ENCODE measurements at regions not wholly inside any gene's neighbourhood (a gene's known extent, or its start where the extent isn't known, plus 50 kb on each side); places are given as distances from the start of the nearest gene placed in this dataset.

DNA sequence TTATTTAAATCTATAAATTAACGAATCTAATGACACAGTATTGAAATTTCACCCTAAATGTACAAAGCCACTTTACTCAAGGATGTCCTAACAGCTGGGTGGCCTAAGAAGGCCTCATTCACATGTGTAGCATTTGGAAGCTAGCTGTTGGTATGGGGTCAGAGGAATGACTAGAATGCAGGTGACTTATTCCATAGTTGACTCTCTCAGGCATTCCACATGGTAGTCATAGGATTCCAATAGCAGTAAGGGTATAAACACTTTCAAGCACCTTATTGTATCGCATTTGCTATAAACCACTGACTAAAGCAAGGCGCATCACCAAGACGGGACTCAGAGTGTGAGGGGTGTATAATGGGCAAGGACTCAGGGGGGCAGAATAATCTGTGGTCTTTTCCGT lies 294.8 kb upstream of the EPHA3 start (continued):
- TF ChIP-seq, protein P1, sequence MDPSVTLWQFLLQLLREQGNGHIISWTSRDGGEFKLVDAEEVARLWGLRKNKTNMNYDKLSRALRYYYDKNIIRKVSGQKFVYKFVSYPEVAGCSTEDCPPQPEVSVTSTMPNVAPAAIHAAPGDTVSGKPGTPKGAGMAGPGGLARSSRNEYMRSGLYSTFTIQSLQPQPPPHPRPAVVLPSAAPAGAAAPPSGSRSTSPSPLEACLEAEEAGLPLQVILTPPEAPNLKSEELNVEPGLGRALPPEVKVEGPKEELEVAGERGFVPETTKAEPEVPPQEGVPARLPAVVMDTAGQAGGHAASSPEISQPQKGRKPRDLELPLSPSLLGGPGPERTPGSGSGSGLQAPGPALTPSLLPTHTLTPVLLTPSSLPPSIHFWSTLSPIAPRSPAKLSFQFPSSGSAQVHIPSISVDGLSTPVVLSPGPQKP (IDR thresholded peaks at IDR 0.05; ENCODE audit: low read depth, low read length), result no peak
- TF ChIP-seq ATF7 (IDR thresholded peaks at IDR 0.05; ENCODE audit: low read depth) (no peak), RELA (IDR thresholded peaks at IDR 0.05; ENCODE audit: borderline replicate concordance, partially characterized antibody) (no peak), ZSCAN29 (IDR thresholded peaks at IDR 0.05) (no peak)
- TF ChIP-seq, protein P2, sequence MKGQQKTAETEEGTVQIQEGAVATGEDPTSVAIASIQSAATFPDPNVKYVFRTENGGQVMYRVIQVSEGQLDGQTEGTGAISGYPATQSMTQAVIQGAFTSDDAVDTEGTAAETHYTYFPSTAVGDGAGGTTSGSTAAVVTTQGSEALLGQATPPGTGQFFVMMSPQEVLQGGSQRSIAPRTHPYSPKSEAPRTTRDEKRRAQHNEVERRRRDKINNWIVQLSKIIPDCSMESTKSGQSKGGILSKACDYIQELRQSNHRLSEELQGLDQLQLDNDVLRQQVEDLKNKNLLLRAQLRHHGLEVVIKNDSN (IDR thresholded peaks at IDR 0.05; ENCODE audit: borderline replicate concordance, extremely low read length, insufficient read depth, low read depth, low read length), result no peak

DNA sequence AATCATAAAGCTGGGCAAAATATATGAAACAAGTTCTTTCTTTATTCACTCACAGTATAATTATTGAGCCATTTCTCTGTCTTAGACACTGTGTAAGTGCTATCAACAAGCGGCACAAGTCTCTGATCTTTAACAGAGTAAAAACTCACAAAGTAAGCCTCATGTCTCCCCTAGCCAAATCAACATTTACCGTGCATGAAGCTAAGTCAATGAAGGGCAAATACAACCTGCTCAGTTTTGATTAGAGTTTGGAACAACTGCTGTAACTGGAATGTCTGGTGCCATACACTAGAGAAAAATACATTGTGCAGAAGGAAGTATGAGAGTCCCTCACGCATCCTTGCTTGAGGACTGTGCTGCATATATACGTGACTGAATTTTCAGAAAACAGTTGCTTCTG lies 291.0 kb upstream of the EPHA3 start:
- no peak overlapping the region for H2AFZ ChIP-seq (ENCODE audit: control insufficient read depth, low read depth, low read length)
- H3K27ac ChIP-seq (ENCODE audit: control insufficient read depth, insufficient read depth), result no peak overlapping the region
- no peak for ATAC-seq
- POLR2A ChIA-PET, result no interaction called here
- no TSS peak for BruUV-seq (replicated peaks)
- no peak for DNase-seq (ENCODE audit: low read depth, low spot score)
- no peaks in the 10 kb centered on the region for H3K9me3 ChIP-seq (replicated peaks; ENCODE audit: control insufficient read depth, insufficient read depth, low read length)
- no peaks in the 10 kb centered on the region for H3K27me3 ChIP-seq (replicated peaks in 1 of 2; ENCODE audit: control insufficient read depth in 2 of 2, insufficient read depth in 2 of 2, low read length in 1 of 2)
- no peak overlapping the region for H3K4me3 ChIP-seq
- no peaks in the 10 kb centered on the region for H3K79me2 ChIP-seq (ENCODE audit: control insufficient read depth, insufficient read depth, low read length)
- WGBS (ENCODE audit: insufficient coverage, insufficient replicate concordance, low lambda C conversion rate, missing lambda C conversion rate), result 43% methylated on average over 4 of the region's 4 CpGs
- SMC1A ChIA-PET (ENCODE audit: uncharacterized antibody, unreplicated experiment), result no interaction called here
- H4K20me1 ChIP-seq (ENCODE audit: control insufficient read depth, insufficient read depth), result no peaks in the 10 kb centered on the region
- CTCF ChIA-PET, result interaction anchor here (0.6 kb wide), 1 partner anchor 32 kb away, joined by 3 read pairs; no protein-coding TSS in a partner anchor
- H3K36me3 ChIP-seq (ENCODE audit: control insufficient read depth in 2 of 2, insufficient read depth in 2 of 2, low read length in 1 of 2), result no peaks in the 10 kb centered on the region
- in situ Hi-C loops (cut with MboI) (no loop called here), intact Hi-C loops (cut with micrococcal nuclease; ENCODE audit: unreplicated experiment) (no loop called here)
- no peak overlapping the region for H3K9ac ChIP-seq (ENCODE audit: control insufficient read depth, insufficient read depth, low read length)
- H3K4me2 ChIP-seq (ENCODE audit: control insufficient read depth, insufficient read depth), result no peak overlapping the region
- no peaks in the 10 kb centered on the region for H3K4me1 ChIP-seq (ENCODE audit: control insufficient read depth, insufficient read depth, low read length)
- RAD21 ChIA-PET (ENCODE audit: unreplicated experiment), result no interaction called here
- FAIRE-seq, result no peak
- TF ChIP-seq CBFB (IDR thresholded peaks at IDR 0.05; ENCODE audit: low read depth) (no peak), SIN3A (IDR thresholded peaks at IDR 0.05; ENCODE audit: low read depth, low read length) (no peak)

Measured in GM12878 (cell line).